NB4 (cell line): ENCODE measurements at regions not wholly inside any gene's neighbourhood (a gene's known extent, or its start where the extent isn't known, plus 50 kb on each side); places are given as distances from the start of the nearest gene placed in this dataset.

Experiments used
- DNase-seq: peaks from one replicate; pipeline ENCODE4 v3.0.0; 2010; ENCODE audit warnings: low read depth
- H3K4me3 ChIP-seq: one replicate; pipeline ENCODE4 v1.5.1; 2011; ENCODE audit warnings: mild to moderate bottlenecking, low read depth, low read length, moderate library complexity
- MAX ChIP-seq: IDR thresholded peaks from 2 replicates; pipeline ENCODE4 v1.6.1; 2011; ENCODE audit warnings: low read depth, low read length
- MYC ChIP-seq: IDR thresholded peaks from 2 replicates; pipeline ENCODE4 v1.6.1; 2011; ENCODE audit warnings: low read depth, low read length
- POLR2A ChIP-seq: IDR thresholded peaks from 2 replicates; pipeline ENCODE4 v1.6.1; 2011; ENCODE audit warnings: mild to moderate bottlenecking; ENCODE audit not compliant: insufficient read length; ENCODE audit errors: extremely low read depth
- TF ChIP-seq, protein P1 (sequence below): IDR thresholded peaks from one replicate; pipeline ENCODE4 v1.5.1; 2012; ENCODE audit warnings: low read depth, low read length

DNA sequence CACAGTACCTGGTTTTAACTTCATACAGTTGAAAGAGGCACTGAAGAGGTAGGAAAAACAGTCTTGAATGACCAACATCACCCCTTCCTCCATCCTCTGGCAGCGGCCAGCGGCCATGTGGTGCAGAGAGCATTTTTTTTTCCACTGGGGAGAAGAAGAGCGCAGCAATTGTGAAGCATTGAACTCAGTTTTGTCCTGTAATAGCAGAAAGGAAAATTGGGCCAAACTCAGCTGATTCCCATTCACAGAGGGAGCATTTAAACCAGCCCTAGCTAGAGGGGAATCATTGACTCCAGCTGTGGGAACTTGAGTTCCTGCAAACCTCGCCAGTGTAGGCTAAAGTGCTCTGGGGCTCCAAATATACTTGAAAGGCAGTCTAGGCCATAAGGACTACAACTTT is 316.6 kb upstream of the CHST9 start:
- TF ChIP-seq MYC (no peak), MAX (no peak), POLR2A (no peak)
- TF ChIP-seq, protein P1, sequence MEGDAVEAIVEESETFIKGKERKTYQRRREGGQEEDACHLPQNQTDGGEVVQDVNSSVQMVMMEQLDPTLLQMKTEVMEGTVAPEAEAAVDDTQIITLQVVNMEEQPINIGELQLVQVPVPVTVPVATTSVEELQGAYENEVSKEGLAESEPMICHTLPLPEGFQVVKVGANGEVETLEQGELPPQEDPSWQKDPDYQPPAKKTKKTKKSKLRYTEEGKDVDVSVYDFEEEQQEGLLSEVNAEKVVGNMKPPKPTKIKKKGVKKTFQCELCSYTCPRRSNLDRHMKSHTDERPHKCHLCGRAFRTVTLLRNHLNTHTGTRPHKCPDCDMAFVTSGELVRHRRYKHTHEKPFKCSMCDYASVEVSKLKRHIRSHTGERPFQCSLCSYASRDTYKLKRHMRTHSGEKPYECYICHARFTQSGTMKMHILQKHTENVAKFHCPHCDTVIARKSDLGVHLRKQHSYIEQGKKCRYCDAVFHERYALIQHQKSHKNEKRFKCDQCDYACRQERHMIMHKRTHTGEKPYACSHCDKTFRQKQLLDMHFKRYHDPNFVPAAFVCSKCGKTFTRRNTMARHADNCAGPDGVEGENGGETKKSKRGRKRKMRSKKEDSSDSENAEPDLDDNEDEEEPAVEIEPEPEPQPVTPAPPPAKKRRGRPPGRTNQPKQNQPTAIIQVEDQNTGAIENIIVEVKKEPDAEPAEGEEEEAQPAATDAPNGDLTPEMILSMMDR = no peak
- no peak overlapping the region for H3K4me3 ChIP-seq
- no peak for DNase-seq

DNA sequence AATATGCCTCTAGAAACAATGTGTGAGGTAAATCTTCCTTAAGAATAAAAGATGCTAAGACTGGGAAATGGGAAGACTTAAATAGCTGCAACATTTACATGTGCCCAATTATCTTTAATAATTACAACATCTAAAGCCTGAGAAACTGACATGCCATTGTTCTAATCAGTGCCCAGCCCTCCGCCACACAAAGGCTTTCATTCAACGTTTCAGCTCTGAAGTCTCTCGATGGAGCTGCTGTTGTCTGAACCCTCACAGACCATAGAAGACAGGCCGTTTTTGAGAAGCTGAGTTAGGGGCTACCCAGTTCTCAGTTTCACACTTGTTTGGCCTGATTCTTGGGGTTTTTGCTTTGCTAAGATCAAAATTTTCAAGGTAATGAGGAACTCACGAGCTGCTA is 315.4 kb upstream of the CHST9 start:
- TF ChIP-seq POLR2A (no peak), MYC (no peak), MAX (no peak)
- DNase-seq = no peak
- no peak overlapping the region for H3K4me3 ChIP-seq

DNA sequence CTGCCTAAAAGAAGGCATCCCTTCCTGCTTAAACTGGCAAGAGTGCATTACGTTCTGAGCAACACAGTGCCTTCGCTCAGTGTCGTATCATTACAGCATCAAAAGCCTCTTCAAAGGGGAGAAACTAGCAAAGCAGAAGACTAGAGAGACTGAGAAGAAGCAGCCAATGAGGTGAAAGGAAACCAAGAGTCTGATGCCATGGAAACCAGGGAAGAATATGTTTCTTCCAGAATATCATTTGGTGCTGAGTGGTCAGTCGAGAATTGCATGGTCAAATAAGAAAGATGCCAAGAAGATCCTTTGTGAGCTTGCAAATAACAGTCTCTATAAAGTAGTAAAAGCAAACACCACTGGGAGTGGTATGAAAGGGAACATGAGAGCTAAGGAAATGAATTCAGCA is 312.1 kb upstream of the CHST9 start:
- no peak for TF ChIP-seq MAX
- no peak for DNase-seq
- H3K4me3 ChIP-seq = no peak overlapping the region

- H3K4me3 ChIP-seq = no peak overlapping the region
- DNase-seq = no peak
- TF ChIP-seq MAX (no peak), MYC (no peak), POLR2A (no peak)
- TF ChIP-seq, protein P1 = no peak
Measured at GRCh38 chr18:27493182-27493581, 308.1 kb upstream of the CHST9 start.

DNA sequence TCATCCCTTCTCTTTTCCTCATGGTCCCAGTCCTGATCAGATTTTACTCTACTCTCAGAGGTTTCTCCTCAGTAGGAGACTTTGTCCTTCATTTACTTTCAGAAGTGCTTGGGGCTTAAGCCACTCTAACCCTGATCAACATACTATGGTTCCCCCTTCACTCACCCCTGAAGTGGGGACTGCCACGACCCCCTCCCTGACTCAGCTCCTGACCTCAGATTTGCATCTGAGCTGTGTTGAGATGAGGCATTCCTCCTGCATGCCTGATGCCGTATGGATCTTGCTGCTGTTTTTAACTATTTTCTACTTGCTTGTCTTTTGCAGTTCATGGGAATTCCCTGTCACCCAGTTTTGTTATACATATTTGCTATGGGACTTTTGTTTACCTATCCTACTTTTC is 306.7 kb upstream of the CHST9 start:
- no peak for DNase-seq
- TF ChIP-seq MAX (no peak), POLR2A (no peak), MYC (no peak)
- TF ChIP-seq, protein P1 = no peak
- H3K4me3 ChIP-seq = no peak overlapping the region

- no peak overlapping the region for H3K4me3 ChIP-seq
- TF ChIP-seq, protein P1 = no peak
- TF ChIP-seq MAX (no peak), MYC (no peak), POLR2A (no peak)
- peak; percentile 35 for DNase-seq
Measured at GRCh38 chr18:27483276-27483675, 298.2 kb upstream of the CHST9 start.

DNA sequence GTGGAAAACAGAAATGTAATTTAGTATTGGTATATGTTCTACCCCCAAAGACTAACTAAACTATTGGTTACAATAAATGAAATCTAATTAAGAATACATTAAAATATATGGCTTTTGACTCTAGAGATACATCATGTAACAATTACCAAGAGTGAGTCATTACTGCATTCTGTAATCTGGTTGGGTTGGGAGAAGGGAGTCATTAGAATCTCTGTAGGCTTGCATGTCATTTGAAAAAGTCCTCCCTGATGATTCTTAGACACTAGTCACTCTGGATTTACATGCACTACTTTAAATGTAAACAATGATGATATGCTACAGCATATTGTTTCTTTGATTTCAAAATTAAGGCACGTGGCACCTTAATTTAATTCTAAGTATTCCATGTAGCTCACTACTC is 293.4 kb upstream of the CHST9 start:
- no peak for DNase-seq

More for the DNA sequence above, 293.4 kb upstream of the CHST9 start:
- TF ChIP-seq, protein P1 = no peak
- TF ChIP-seq MYC (no peak), POLR2A (no peak), MAX (no peak)
- no peak overlapping the region for H3K4me3 ChIP-seq
